ENCODE measurements at regions not wholly inside any gene's neighbourhood (a gene's known extent, or its start where the extent isn't known, plus 50 kb on each side); places are given as distances from the start of the nearest gene placed in this dataset.
A peak's percentile ranks its signal among the peaks of the same experiment; 100 is the strongest.

GRCh38 chr13:38635030-38635429 is 51.8 kb upstream of the FREM2 start:
- Histone ChIP-seq H3K36me3 (ENCODE audit: control insufficient read depth, insufficient read depth, low read length) (no peaks in the 10 kb centered on the region), H3K9me3 (ENCODE audit: control insufficient read depth, low read depth, low read length) (no peaks in the 10 kb centered on the region), H3K27me3 (ENCODE audit: control insufficient read depth, insufficient read depth, low read length) (no peaks in the 10 kb centered on the region), H3K27ac (ENCODE audit: low read length) (no peak overlapping the region), H3K4me1 (ENCODE audit: control insufficient read depth, insufficient read depth, low read length) (peaks cover 16% of the 10 kb centered on the region), H3K4me3 (ENCODE audit: low read length) (no peak overlapping the region)
- 100% methylated on average over 1 of the region's 4 CpGs for WGBS (ENCODE audit: insufficient coverage, low lambda C conversion rate)
- DNase-seq: no peak

GRCh38 chr13:38636073-38636472 is 50.8 kb upstream of the FREM2 start:
- no peaks in the 10 kb centered on the region for H3K9me3 ChIP-seq (ENCODE audit: control insufficient read depth, low read depth, low read length)
- no peak overlapping the region for H3K4me3 ChIP-seq (ENCODE audit: low read length)
- peaks cover 16% of the 10 kb centered on the region for H3K4me1 ChIP-seq (ENCODE audit: control insufficient read depth, insufficient read depth, low read length)
- H3K27me3 ChIP-seq (ENCODE audit: control insufficient read depth, insufficient read depth, low read length): no peaks in the 10 kb centered on the region
- H3K36me3 ChIP-seq (ENCODE audit: control insufficient read depth, insufficient read depth, low read length): no peaks in the 10 kb centered on the region
- no peak for DNase-seq
- H3K27ac ChIP-seq (ENCODE audit: low read length): no peak overlapping the region
- 0% methylated on average over 1 of the region's 3 CpGs for whole genome bisulfite sequencing (ENCODE audit: insufficient coverage, low lambda C conversion rate)

GRCh38 chr13:38636761-38637160 is 50.1 kb upstream of the FREM2 start:
- WGBS (ENCODE audit: insufficient coverage, low lambda C conversion rate): 57% methylated on average over 1 of the region's 2 CpGs
- H3K27me3 ChIP-seq (ENCODE audit: control insufficient read depth, insufficient read depth, low read length): no peaks in the 10 kb centered on the region
- H3K9me3 ChIP-seq (ENCODE audit: control insufficient read depth, low read depth, low read length): no peaks in the 10 kb centered on the region
- peaks cover 16% of the 10 kb centered on the region for H3K4me1 ChIP-seq (ENCODE audit: control insufficient read depth, insufficient read depth, low read length)
- no peak overlapping the region for H3K27ac ChIP-seq (ENCODE audit: low read length)
- H3K4me3 ChIP-seq (ENCODE audit: low read length): no peak overlapping the region
- H3K36me3 ChIP-seq (ENCODE audit: control insufficient read depth, insufficient read depth, low read length): no peaks in the 10 kb centered on the region
- DNase-seq: peak; percentile 62 to 86

Measured in large intestine (tissue), 3 donors.